Ascending aorta (tissue), 2 donors: ENCODE measurements at regions not wholly inside any gene's neighbourhood (a gene's known extent, or its start where the extent isn't known, plus 50 kb on each side); places are given as distances from the start of the nearest gene placed in this dataset.

Experiments used
- DNase-seq, 2 donors: peaks; one replicate each; pipeline ENCODE4 v3.0.0-alpha.2; 2019; ENCODE audit warnings: low spot score in 2 of 2
- H3K27ac ChIP-seq, 2 donors: fragments of 200-600 bp; sonication (generic); one replicate each; pipeline ENCODE4 v1.5.1; 2016 to 2017; ENCODE audit warnings: mild to moderate bottlenecking in 1 of 2
- H3K27me3 ChIP-seq: fragments of 200-600 bp; sonication (generic); one replicate; pipeline ENCODE4 v1.5.1; 2017
- H3K36me3 ChIP-seq, 2 donors: fragments of 200-600 bp; sonication (generic); one replicate each; pipeline ENCODE4 v1.5.1; 2016
- H3K4me1 ChIP-seq, 2 donors: fragments of 200-600 bp; sonication (generic); one replicate each; pipeline ENCODE4 v1.5.1; 2016 to 2017; ENCODE audit warnings: mild to moderate bottlenecking in 1 of 2
- H3K4me3 ChIP-seq, 2 donors: fragments of 200-600 bp; sonication (generic); one replicate each; pipeline ENCODE4 v1.5.1; 2016 to 2017; ENCODE audit warnings: mild to moderate bottlenecking in 1 of 2
- H3K9me3 ChIP-seq, 2 donors: fragments of 200-600 bp; sonication (generic); one replicate each; pipeline ENCODE4 v1.5.1; 2016
- CTCF ChIP-seq, 3 experiments: fragments of 200-600 bp in 2 of 3; fragments of 450-650 bp in 1 of 3; sonication (generic) in 2 of 3; IDR thresholded peaks; one replicate each; pipeline ENCODE4 v1.5.1; 2016 to 2019; ENCODE audit warnings: antibody characterized with exemption in 3 of 3, mild to moderate bottlenecking in 1 of 3, moderate library complexity in 1 of 3
- intact Hi-C: fragments of 100-400 bp; cut with DNase I; formaldehyde crosslinking; loops from one replicate; pipeline ENCODE4 v1.15.1; 2023

- no peaks in the 10 kb centered on the region for H3K4me1 ChIP-seq
- no peak for DNase-seq
- intact Hi-C loops, result no loop called here
Measured at GRCh38 chr7:52727632-52728031, 307.8 kb upstream of the POM121L12 start.

GRCh38 chr7:52726986-52727385 lies 308.4 kb upstream of the POM121L12 start:
- H3K27me3 ChIP-seq, result no peaks in the 10 kb centered on the region
- H3K4me1 ChIP-seq, result no peaks in the 10 kb centered on the region
- intact Hi-C loops, result no loop called here
- no peak overlapping the region for H3K4me3 ChIP-seq
- no peak overlapping the region for H3K27ac ChIP-seq
- TF ChIP-seq CTCF (IDR thresholded peaks at IDR 0.05), result no peak
- no peaks in the 10 kb centered on the region for H3K9me3 ChIP-seq
- DNase-seq, result no peak
- H3K36me3 ChIP-seq, result no peaks in the 10 kb centered on the region

More at GRCh38 chr7:52727632-52728031, 307.8 kb upstream of the POM121L12 start:
- Histone ChIP-seq H3K27me3 (no peaks in the 10 kb centered on the region), H3K4me3 (no peak overlapping the region), H3K36me3 (no peaks in the 10 kb centered on the region), H3K27ac (no peak overlapping the region), H3K9me3 (no peaks in the 10 kb centered on the region)
- TF ChIP-seq CTCF (IDR thresholded peaks at IDR 0.05), result no peak

DNA sequence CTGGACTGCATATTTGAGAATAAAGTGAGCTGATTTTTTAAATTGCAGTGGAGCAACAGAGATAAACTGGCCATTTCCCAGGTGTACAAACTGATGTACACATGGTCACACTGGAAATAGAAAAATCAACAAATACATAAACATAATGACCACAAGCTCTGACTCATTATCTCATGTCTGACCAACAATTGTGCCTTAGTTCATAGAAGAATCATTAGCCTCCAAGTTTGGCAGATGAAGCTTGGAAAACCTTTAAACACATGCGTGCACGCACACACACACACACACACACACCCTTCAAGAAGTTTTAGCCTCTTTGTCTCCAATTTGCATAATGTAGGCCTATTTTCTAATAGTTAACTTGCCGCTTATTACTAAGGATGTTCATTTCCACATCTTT lies 308.9 kb upstream of the POM121L12 start:
- Histone ChIP-seq H3K27ac (no peak overlapping the region), H3K36me3 (no peaks in the 10 kb centered on the region), H3K4me3 (no peak overlapping the region), H3K4me1 (no peaks in the 10 kb centered on the region), H3K27me3 (no peaks in the 10 kb centered on the region), H3K9me3 (no peaks in the 10 kb centered on the region)
- no peak for TF ChIP-seq CTCF (IDR thresholded peaks at IDR 0.05)
- no peak for DNase-seq
- intact Hi-C loops, result no loop called here

- Histone ChIP-seq H3K4me1 (no peaks in the 10 kb centered on the region), H3K4me3 (no peak overlapping the region), H3K36me3 (no peaks in the 10 kb centered on the region), H3K27ac (no peak overlapping the region), H3K9me3 (no peaks in the 10 kb centered on the region), H3K27me3 (no peaks in the 10 kb centered on the region)
- DNase-seq, result no peak
- intact Hi-C loops, result no loop called here
- no peak for TF ChIP-seq CTCF (IDR thresholded peaks at IDR 0.05)
Measured at GRCh38 chr7:52723606-52724005, 311.8 kb upstream of the POM121L12 start.

- intact Hi-C loops, result no loop called here
- H3K27ac ChIP-seq, result no peak overlapping the region
- no peaks in the 10 kb centered on the region for H3K4me1 ChIP-seq
- no peak for DNase-seq
- H3K9me3 ChIP-seq, result no peaks in the 10 kb centered on the region
- TF ChIP-seq CTCF (IDR thresholded peaks at IDR 0.05), result no peak
- H3K36me3 ChIP-seq, result no peaks in the 10 kb centered on the region
- H3K4me3 ChIP-seq, result no peak overlapping the region
- no peaks in the 10 kb centered on the region for H3K27me3 ChIP-seq
Measured at GRCh38 chr7:52720856-52721255, 314.6 kb upstream of the POM121L12 start.

- no peak overlapping the region for H3K27ac ChIP-seq
- H3K4me1 ChIP-seq, result no peaks in the 10 kb centered on the region
- H3K36me3 ChIP-seq, result no peaks in the 10 kb centered on the region
- intact Hi-C loops, result no loop called here
- H3K9me3 ChIP-seq, result no peaks in the 10 kb centered on the region
- TF ChIP-seq CTCF (IDR thresholded peaks at IDR 0.05), result no peak
- no peaks in the 10 kb centered on the region for H3K27me3 ChIP-seq
- H3K4me3 ChIP-seq, result no peak overlapping the region
- no peak for DNase-seq
Measured at GRCh38 chr7:52719677-52720076, 315.8 kb upstream of the POM121L12 start.
